Adrenal gland (tissue), 5 donors: ENCODE measurements at regions not wholly inside any gene's neighbourhood (a gene's known extent, or its start where the extent isn't known, plus 50 kb on each side); places are given as distances from the start of the nearest gene placed in this dataset.

Experiments used
- CTCF ChIP-seq, 6 experiments: fragments of 450-650 bp in 4 of 6; fragments of 200-600 bp in 2 of 6; sonication (generic) in 1 of 6; IDR thresholded peaks; 1 replicate in 5 of 6; 2 replicates in 1 of 6; pipeline versions ENCODE4 v1.5.1 to v1.8.0; 2016 to 2021; ENCODE audit warnings: antibody characterized with exemption in 6 of 6, mild to moderate bottlenecking in 2 of 6, moderate library complexity in 1 of 6
- POLR2A ChIP-seq, 2 donors: fragments of 450-650 bp; IDR thresholded peaks; one replicate each; pipeline ENCODE4 v1.6.1; 2017; ENCODE audit warnings: antibody characterized with exemption in 2 of 2, mild to moderate bottlenecking in 2 of 2, moderate library complexity in 1 of 2
- donor health status: DM: no; HTN: no; CAD: no.

DNA sequence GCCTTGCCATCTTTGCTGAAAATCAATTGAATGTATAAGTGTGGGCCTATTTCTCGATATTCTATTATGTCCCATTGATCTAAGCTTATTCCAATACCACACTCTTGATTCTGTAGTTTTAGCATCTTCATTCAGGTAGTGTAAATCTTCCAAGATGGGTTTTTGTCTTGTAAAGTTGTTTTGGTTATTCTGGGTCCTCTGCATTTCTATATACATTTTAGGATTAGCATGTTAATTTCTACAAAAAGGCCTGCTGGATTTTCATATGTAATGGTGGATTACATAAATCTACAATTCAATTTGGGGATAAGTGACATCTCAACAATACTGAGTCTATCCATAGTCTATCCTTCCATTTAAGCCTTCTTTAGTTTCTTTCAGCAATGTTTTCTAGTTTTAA is 86.0 kb upstream of the ANO4 start:
- TF ChIP-seq CTCF (IDR thresholded peaks at IDR 0.05) (no peak), POLR2A (IDR thresholded peaks at IDR 0.05) (no peak)
